Fibroblast of skin of back (primary cell): ENCODE measurements at regions not wholly inside any gene's neighbourhood (a gene's known extent, or its start where the extent isn't known, plus 50 kb on each side); places are given as distances from the start of the nearest gene placed in this dataset.
"Not testable (repeated sequence)": the region's sequence is repeated elsewhere in the genome, so short reads cannot be mapped to it uniquely, and the experiment has no call there.

ENCODE experiments used
- DNase-seq: peaks from one replicate; pipeline ENCODE4 v3.0.0-alpha.2; 2013

DNA sequence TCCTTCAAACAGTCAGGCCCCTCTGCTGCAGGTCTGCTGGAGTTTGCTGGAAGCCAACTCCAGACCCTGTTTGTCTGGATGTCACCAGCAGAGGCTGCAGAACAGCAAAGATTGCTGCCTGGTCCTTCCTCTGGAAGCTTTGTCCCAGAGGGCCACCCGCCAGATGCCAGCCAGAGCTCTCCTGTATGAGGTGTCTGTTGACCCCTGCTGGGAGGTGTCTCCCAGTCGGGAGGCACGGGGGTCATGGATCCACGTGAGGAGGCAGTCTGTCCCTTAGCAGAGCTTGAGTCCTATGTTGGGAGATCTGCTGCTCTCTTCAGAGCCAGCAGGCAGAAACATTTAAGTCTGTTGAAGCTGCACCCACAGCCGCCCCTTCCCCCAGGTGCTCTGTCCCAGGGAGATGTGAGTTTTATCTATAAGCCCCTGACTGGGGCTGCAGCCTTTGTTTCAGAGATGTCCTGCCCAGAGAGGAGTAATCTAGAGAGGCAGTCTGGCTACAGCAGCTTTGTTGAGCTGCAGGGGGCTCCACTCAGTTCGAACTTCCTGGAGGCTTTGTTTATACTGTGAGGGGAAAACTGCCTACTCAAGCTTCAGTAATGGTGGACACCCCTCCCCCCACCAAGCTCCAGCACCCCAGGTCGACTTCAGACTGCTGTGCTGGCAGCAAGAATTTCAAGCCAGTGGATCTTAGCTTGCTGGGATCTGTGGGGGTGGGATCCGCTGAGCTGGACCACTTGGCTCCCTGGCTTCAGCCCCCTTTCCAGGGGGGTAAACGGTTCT, 72.1 kb downstream of the OGFRL1 start:
- not testable (repeated sequence) for DNase-seq

DNA sequence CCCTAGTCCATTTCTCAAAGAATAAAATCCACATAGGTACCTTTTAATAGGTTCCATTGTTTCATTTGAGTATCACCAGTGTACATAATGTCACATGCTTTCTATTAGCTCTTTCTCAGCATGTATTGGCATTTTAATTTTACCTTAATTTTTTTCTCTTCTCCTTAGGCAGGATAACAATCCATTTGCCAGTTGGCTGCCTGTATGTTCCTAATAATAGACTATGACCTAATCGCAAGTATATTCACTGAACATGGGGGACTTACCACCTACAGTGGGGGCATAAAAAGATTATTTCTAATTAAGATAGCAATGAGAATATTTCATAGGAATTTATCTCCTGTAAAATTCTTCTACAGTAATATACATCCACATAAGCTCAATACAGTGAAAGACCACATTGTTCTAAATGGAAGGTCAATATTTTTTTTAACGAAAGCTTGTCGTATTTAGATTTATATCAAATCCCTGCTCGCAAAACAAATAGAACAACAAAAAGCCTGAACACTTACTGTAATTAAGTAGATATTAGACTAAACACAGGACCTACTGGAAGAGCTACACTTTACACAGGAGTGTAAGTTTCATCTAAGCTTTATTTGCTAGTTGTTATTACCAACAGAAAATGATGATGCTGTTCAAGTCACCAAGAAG, 76.4 kb downstream of the OGFRL1 start:
- DNase-seq, result peak; percentile 20

- DNase-seq, result no peak
Measured at GRCh38 chr6:71367756-71368155, 79.1 kb downstream of the OGFRL1 start.

GRCh38 chr6:71368284-71368683, 79.7 kb downstream of the OGFRL1 start:
- no peak for DNase-seq

GRCh38 chr6:71371559-71371958, 82.9 kb downstream of the OGFRL1 start:
- no peak for DNase-seq

DNA sequence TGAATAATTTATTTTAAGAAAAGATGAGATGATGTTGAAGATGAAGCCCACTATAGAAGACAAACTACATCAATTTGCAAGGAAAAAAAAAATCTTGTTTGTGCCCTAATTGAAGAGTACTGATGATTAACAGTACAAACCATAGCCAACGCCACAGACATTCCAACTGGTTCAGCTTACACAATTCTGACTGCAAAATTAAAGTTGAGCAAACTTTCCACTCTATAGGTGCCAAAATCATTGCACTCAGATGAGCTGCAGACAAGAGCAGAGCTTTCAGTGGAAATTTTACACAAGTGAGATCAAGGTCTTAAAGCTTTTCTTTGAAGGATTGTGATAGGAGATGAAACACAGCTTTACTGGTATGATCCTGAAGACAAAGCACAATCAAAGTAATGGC, 85.3 kb downstream of the OGFRL1 start:
- no peak for DNase-seq

- no peak for DNase-seq
Measured at GRCh38 chr6:71375676-71376075, 87.1 kb downstream of the OGFRL1 start.

- DNase-seq, result no peak
Measured at GRCh38 chr6:71376830-71377229, 88.2 kb downstream of the OGFRL1 start.

GRCh38 chr6:71383476-71383875, 94.9 kb downstream of the OGFRL1 start:
- no peak for DNase-seq

- DNase-seq, result peak; percentile 52
Measured at GRCh38 chr6:71383901-71384489, 95.4 kb downstream of the OGFRL1 start.

GRCh38 chr6:71385111-71385822, 96.7 kb downstream of the OGFRL1 start:
- DNase-seq, result no peak

- peak; percentile 57 for DNase-seq
Measured at GRCh38 chr6:71386215-71386614, 97.6 kb downstream of the OGFRL1 start.

DNA sequence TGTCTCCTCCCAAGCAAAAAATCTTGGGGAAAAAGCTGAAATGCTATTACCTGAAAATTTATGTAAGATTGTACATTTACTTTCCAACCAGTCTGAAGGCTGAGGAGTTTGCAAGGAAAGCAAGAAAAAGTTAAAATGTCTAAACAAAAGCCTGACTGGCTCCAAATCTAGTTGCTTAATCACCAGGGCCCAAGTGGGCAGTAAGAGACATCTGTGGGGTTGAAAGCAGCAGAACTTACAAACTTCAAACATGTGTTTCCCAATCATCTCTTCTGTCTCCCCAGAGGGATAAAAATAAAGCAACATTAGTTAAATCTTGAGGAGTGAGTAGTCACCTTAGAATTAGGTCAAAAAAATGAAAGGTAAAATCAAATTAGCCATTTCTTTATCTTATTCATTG, 98.6 kb downstream of the OGFRL1 start:
- no peak for DNase-seq

- no peak for DNase-seq
Measured at GRCh38 chr6:71388068-71388744, 99.6 kb downstream of the OGFRL1 start.

- DNase-seq, result no peak
Measured at GRCh38 chr6:71388856-71389527, 100.4 kb downstream of the OGFRL1 start.

DNA sequence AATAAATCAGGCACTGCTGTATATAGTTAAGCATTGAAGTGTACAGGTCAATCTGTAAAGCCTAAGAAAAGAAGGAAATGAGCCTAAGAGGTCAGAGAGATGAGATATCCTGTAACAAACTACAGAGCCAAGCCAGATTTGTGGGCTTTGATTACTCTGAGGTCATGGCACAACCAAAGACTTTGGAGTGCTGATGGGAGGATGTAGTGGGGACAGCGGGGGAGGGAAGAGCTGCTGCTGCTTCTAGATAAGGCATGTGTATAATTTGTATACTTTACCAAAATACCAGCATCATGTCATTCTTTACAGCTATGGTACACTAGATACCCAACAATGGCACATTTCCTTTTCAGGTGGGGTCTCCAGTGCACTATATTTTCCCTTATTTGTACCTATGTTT, 102.5 kb downstream of the OGFRL1 start:
- DNase-seq, result no peak

- DNase-seq, result peak; percentile 31
Measured at GRCh38 chr6:71392276-71392675, 103.7 kb downstream of the OGFRL1 start.

DNA sequence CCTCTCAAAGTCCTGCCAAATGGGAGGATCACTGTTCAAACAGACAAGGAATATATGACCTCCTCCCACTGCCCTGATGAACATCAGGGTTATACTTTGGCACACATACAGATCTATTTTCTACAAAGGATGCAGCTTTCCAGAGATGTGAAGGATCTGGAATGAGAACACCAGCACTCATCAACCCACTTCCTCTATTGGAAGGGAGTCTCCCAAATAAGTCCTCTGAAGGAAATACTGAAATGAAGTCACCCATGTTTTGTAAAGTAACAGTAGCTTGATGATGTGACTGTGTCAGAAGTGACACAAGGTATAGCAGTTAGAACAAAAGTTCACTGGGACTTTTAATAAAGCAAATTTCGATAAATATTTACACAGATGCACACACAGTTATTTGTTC, 104.9 kb downstream of the OGFRL1 start:
- peak; percentile 61 for DNase-seq

DNA sequence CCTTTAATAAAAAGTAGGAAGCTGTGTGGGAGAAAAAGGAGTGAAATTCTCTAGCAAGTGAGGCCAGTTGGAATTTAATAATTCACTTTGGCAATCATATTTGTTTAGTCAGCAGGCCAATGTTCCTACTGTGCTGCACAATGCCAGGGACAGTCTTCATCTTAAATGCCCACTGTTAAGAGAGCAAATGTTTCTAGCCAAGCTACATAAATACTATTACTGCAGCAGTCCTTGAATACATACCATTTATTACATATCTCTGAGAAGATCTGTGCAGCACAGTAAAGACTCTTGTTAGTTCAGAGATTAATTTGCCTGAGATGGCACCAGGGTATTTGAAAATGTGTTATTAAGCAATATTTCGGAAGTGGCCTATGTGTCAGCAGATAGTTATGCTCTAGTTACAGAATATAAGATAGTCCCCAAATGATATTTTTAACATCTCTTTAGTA, 105.4 kb downstream of the OGFRL1 start:
- peak; percentile 79 for DNase-seq

DNA sequence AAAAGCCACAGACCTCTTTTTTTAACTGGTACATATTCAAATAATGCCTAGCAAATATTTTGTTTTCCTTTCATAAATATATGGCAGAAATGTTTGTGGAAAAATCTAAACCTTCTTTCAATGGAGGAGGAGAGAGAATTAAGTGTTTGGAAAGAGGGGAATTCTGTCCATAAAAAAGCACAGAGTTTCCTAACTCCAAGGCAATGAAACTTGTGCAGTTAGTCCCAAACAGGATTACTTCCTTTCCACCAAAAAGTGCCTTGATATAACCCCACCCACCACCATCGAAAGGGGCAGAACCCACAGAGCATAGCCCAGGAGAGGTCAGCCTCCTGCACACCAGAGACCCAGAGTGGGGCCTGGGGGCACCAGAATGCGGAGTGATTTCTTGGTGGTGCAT, 106.3 kb downstream of the OGFRL1 start:
- DNase-seq, result no peak

GRCh38 chr6:71395731-71396409, 107.3 kb downstream of the OGFRL1 start:
- DNase-seq, result no peak
